AML-193 (cell line): ENCODE measurements at regions not wholly inside any gene's neighbourhood (a gene's known extent, or its start where the extent isn't known, plus 50 kb on each side); places are given as distances from the start of the nearest gene placed in this dataset.

Experiments used
- DNase-seq, 2 experiments: peaks; one replicate each; lab custom pipeline; 2025; lab: John Stamatoyannopoulos, UW

- DNase-seq: no peak
Observed at GRCh38 chr22:47995718-47996117, 1233.3 kb downstream of the TBC1D22A start.

- DNase-seq: no peak
Observed at GRCh38 chr22:47995264-47995627, 1232.8 kb downstream of the TBC1D22A start.

GRCh38 chr22:47994601-47995263 lies 1232.3 kb downstream of the TBC1D22A start:
- DNase-seq: no peak

- no peak for DNase-seq
Observed at GRCh38 chr22:47994045-47994444, 1231.6 kb downstream of the TBC1D22A start.

- no peak for DNase-seq
Observed at GRCh38 chr22:47990481-47990880, 1228.0 kb downstream of the TBC1D22A start.

GRCh38 chr22:47987885-47988515 lies 1225.5 kb downstream of the TBC1D22A start:
- DNase-seq: no peak

GRCh38 chr22:47976219-47976618 lies 1213.8 kb downstream of the TBC1D22A start:
- no peak for DNase-seq

- no peak for DNase-seq
Observed at GRCh38 chr22:47967831-47968230, 1205.4 kb downstream of the TBC1D22A start.

GRCh38 chr22:47966316-47966715 lies 1203.9 kb downstream of the TBC1D22A start:
- no peak for DNase-seq

GRCh38 chr22:47965896-47966295 lies 1203.4 kb downstream of the TBC1D22A start:
- no peak for DNase-seq

- DNase-seq: no peak
Observed at GRCh38 chr22:47965066-47965465, 1202.6 kb downstream of the TBC1D22A start.

GRCh38 chr22:47963660-47964059 lies 1201.2 kb downstream of the TBC1D22A start:
- DNase-seq: no peak

- DNase-seq: no peak
Observed at GRCh38 chr22:47957649-47958048, 1195.2 kb downstream of the TBC1D22A start.

GRCh38 chr22:47954107-47954506 lies 1191.7 kb downstream of the TBC1D22A start:
- no peak for DNase-seq

- DNase-seq: no peak
Observed at GRCh38 chr22:47944941-47945340, 1182.5 kb downstream of the TBC1D22A start.

GRCh38 chr22:47943729-47944700 lies 1181.6 kb downstream of the TBC1D22A start:
- no peak for DNase-seq

- no peak for DNase-seq
Observed at GRCh38 chr22:47940211-47940610, 1177.8 kb downstream of the TBC1D22A start.

- DNase-seq: no peak
Observed at GRCh38 chr22:47933891-47934290, 1171.4 kb downstream of the TBC1D22A start.

GRCh38 chr22:47933226-47933625 lies 1170.8 kb downstream of the TBC1D22A start:
- DNase-seq: no peak

GRCh38 chr22:47929646-47930185 lies 1167.3 kb downstream of the TBC1D22A start:
- no peak for DNase-seq

- no peak for DNase-seq
Observed at GRCh38 chr22:47929073-47929472, 1166.6 kb downstream of the TBC1D22A start.

- no peak for DNase-seq
Observed at GRCh38 chr22:47928631-47929030, 1166.2 kb downstream of the TBC1D22A start.
